Liver (tissue), 8 donors: ENCODE measurements at regions not wholly inside any gene's neighbourhood (a gene's known extent, or its start where the extent isn't known, plus 50 kb on each side); places are given as distances from the start of the nearest gene placed in this dataset.

ENCODE experiments used
- DNase-seq: peaks from one replicate; pipeline ENCODE4 v3.0.0-alpha.2; 2017; ENCODE audit warnings: low spot score
- H3K27ac ChIP-seq, 2 donors: one replicate each; pipeline ENCODE4 v1.7.0; 2013; ENCODE audit warnings: inconsistent platforms in 2 of 2, low read length in 2 of 2, control low read depth in 1 of 2, low read depth in 1 of 2, mild to moderate bottlenecking in 1 of 2
- H3K27me3 ChIP-seq, 4 donors: one replicate each; pipeline versions ENCODE4 v1.6.1 to v1.7.0; 2013; ENCODE audit warnings: low read length in 3 of 4, inconsistent platforms in 1 of 4, mild to moderate bottlenecking in 1 of 4, moderate library complexity in 1 of 4; ENCODE audit not compliant: control insufficient read depth in 4 of 4, insufficient read depth in 4 of 4
- H3K36me3 ChIP-seq, 4 donors: one replicate each; pipeline versions ENCODE4 v1.6.1 to v1.7.0; 2013; ENCODE audit warnings: low read length in 3 of 4, mild to moderate bottlenecking in 3 of 4, low read depth in 1 of 4, moderate library complexity in 1 of 4; ENCODE audit not compliant: control insufficient read depth in 4 of 4, insufficient read depth in 3 of 4
- H3K4me1 ChIP-seq, 4 donors: one replicate each; pipeline versions ENCODE4 v1.6.1 to v1.7.0; 2013; ENCODE audit warnings: low read length in 3 of 4, mild to moderate bottlenecking in 3 of 4, moderate library complexity in 1 of 4; ENCODE audit not compliant: control insufficient read depth in 4 of 4, insufficient read depth in 4 of 4
- H3K4me3 ChIP-seq, 3 donors: one replicate each; pipeline versions ENCODE4 v1.6.1 to v1.7.0; 2013; ENCODE audit warnings: low read length in 3 of 3, control low read depth in 1 of 3, low read depth in 1 of 3, mild to moderate bottlenecking in 1 of 3
- H3K9ac ChIP-seq, 2 donors: one replicate each; pipeline ENCODE4 v1.7.0; 2013; ENCODE audit warnings: low read length in 2 of 2, mild to moderate bottlenecking in 2 of 2, moderate library complexity in 2 of 2, control low read depth in 1 of 2, low read depth in 1 of 2
- H3K9me3 ChIP-seq, 4 donors: one replicate each; pipeline versions ENCODE4 v1.6.1 to v1.7.0; 2013; ENCODE audit warnings: low read length in 3 of 4; ENCODE audit not compliant: control insufficient read depth in 4 of 4
- GABPA ChIP-seq, 2 donors: IDR thresholded peaks in 1 of 2; conservative IDR thresholded peaks in 1 of 2; 2 replicates each; pipeline ENCODE4 v1.6.1; 2016; ENCODE audit warnings: antibody characterized with exemption in 2 of 2, mild to moderate bottlenecking in 1 of 2, moderate library complexity in 1 of 2
- HNF4A ChIP-seq, 2 donors: conservative IDR thresholded peaks; 2 replicates each; pipeline ENCODE4 v1.6.1; 2016; ENCODE audit warnings: antibody characterized with exemption in 2 of 2, mild to moderate bottlenecking in 2 of 2
- JUND ChIP-seq, 2 donors: IDR thresholded peaks; 2 replicates each; pipeline ENCODE4 v1.6.1; 2016; ENCODE audit warnings: antibody characterized with exemption in 2 of 2
- RAD21 ChIP-seq, 2 donors: IDR thresholded peaks; 2 replicates each; pipeline ENCODE4 v1.6.1; 2016; ENCODE audit warnings: antibody characterized with exemption in 2 of 2, mild to moderate bottlenecking in 2 of 2
- TAF1 ChIP-seq: conservative IDR thresholded peaks from 2 replicates; pipeline ENCODE4 v1.6.1; 2016; ENCODE audit warnings: antibody characterized with exemption, mild to moderate bottlenecking
- YY1 ChIP-seq: IDR thresholded peaks from 2 replicates; pipeline ENCODE4 v1.6.1; 2016; ENCODE audit warnings: antibody characterized with exemption, mild to moderate bottlenecking
- WGBS: extraction: QIAGEN DNeasy Blood & Tissue Kit; methylation state at CpG from one replicate; pipeline ENCODE4 v1.1.7; 2013; 5-methylcytosine and 5-hydroxymethylcytosine counted together
- TF ChIP-seq, protein P1 (sequence below): fragments of 150-350 bp; IDR thresholded peaks from 2 replicates; pipeline ENCODE4 v1.5.1; 2017; ENCODE audit warnings: improper control_type of control experiment, low read depth, low read length; ENCODE audit not compliant: missing input control
- TF ChIP-seq, protein P2 (sequence below): IDR thresholded peaks from 2 replicates; pipeline ENCODE4 v1.6.1; 2016; ENCODE audit warnings: antibody characterized with exemption
- TF ChIP-seq, protein P3 (sequence below): IDR thresholded peaks from 2 replicates; pipeline ENCODE4 v1.6.1; 2016; ENCODE audit warnings: antibody characterized with exemption, mild to moderate bottlenecking
- donor health status: healthy.
- donor health status: healthy.
- donor health status: healthy.
- donor health status: healthy.
- donor health status: healthy.

DNA sequence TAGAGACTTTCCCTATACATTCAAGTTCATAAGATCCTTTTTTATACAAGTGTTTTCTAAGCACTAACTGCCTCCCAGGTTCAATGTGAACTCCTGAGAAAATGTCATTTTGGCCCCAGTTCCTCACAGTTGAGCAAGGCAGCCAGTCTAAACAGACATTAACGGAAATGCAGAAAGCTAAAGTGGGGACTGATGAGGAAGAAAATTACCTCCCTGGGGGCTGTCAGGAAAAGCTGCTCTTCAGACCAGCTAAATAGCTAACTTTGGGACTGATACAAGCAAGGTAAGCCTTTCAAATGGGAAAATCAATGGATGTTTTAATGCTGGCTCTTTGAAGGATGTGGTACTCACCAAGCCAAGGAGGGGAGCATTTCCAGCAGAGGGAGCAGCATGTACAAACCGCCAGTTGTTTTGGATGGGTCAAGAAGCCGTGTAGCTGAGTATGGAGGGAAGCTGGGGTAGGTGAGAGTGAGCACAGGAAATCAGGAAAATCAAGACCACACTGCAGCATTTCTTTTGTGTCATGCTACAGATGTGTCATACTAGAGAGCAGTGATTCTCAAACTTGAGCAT, 180.8 kb upstream of the CHD6 start:
- no peaks in the 10 kb centered on the region for H3K9me3 ChIP-seq
- H3K4me3 ChIP-seq = no peak overlapping the region
- no peaks in the 10 kb centered on the region for H3K4me1 ChIP-seq
- 55% methylated on average over 3 of the region's 3 CpGs for WGBS
- no peak for TF ChIP-seq TAF1
- no peak for TF ChIP-seq JUND (IDR thresholded peaks at IDR 0.05)
- TF ChIP-seq, protein P1, sequence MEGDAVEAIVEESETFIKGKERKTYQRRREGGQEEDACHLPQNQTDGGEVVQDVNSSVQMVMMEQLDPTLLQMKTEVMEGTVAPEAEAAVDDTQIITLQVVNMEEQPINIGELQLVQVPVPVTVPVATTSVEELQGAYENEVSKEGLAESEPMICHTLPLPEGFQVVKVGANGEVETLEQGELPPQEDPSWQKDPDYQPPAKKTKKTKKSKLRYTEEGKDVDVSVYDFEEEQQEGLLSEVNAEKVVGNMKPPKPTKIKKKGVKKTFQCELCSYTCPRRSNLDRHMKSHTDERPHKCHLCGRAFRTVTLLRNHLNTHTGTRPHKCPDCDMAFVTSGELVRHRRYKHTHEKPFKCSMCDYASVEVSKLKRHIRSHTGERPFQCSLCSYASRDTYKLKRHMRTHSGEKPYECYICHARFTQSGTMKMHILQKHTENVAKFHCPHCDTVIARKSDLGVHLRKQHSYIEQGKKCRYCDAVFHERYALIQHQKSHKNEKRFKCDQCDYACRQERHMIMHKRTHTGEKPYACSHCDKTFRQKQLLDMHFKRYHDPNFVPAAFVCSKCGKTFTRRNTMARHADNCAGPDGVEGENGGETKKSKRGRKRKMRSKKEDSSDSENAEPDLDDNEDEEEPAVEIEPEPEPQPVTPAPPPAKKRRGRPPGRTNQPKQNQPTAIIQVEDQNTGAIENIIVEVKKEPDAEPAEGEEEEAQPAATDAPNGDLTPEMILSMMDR = no peak
- TF ChIP-seq, protein P2, sequence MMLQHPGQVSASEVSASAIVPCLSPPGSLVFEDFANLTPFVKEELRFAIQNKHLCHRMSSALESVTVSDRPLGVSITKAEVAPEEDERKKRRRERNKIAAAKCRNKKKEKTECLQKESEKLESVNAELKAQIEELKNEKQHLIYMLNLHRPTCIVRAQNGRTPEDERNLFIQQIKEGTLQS = no peak
- no peak for TF ChIP-seq YY1
- TF ChIP-seq RAD21 (IDR thresholded peaks at IDR 0.05) = no peak
- no peak for TF ChIP-seq GABPA (IDR thresholded peaks at IDR 0.05 in 1 of 2, conservative IDR thresholded peaks at IDR 0.05 in 1 of 2)
- no peak overlapping the region for H3K9ac ChIP-seq
- H3K27me3 ChIP-seq = peaks cover 0 to 6% (median 0%) of the 10 kb centered on the region in 4 donors
- H3K36me3 ChIP-seq = no peaks in the 10 kb centered on the region
- H3K27ac ChIP-seq = no peak overlapping the region
- DNase-seq = no peak

DNA sequence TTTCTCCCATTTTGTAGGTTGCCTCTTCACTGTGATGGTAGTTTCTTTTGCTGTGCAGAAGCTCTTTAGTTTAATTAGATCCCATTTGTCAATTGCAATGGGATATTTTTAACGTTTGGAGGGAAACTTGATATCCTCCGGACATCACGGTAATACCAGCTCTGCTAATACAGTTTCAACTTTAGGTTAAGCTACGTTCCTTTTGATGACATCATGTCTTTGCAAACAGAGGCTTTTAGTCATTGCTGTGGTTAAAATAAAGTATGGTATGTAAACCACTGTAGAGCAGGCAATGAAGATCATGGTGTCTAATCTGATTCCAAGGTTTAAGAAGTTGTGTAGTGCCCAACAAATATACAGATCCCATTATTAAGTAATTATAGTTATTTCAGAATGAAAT, 168.0 kb upstream of the CHD6 start:
- no peak overlapping the region for H3K27ac ChIP-seq
- WGBS = 75% methylated on average over 4 of the region's 4 CpGs
- H3K36me3 ChIP-seq = no peaks in the 10 kb centered on the region
- no peaks in the 10 kb centered on the region for H3K4me1 ChIP-seq
- peaks cover 0 to 3% (median 0%) of the 10 kb centered on the region in 4 donors for H3K9me3 ChIP-seq
- DNase-seq = no peak
- peaks cover 0 to 3% (median 0%) of the 10 kb centered on the region in 4 donors for H3K27me3 ChIP-seq
- TF ChIP-seq, protein P3, sequence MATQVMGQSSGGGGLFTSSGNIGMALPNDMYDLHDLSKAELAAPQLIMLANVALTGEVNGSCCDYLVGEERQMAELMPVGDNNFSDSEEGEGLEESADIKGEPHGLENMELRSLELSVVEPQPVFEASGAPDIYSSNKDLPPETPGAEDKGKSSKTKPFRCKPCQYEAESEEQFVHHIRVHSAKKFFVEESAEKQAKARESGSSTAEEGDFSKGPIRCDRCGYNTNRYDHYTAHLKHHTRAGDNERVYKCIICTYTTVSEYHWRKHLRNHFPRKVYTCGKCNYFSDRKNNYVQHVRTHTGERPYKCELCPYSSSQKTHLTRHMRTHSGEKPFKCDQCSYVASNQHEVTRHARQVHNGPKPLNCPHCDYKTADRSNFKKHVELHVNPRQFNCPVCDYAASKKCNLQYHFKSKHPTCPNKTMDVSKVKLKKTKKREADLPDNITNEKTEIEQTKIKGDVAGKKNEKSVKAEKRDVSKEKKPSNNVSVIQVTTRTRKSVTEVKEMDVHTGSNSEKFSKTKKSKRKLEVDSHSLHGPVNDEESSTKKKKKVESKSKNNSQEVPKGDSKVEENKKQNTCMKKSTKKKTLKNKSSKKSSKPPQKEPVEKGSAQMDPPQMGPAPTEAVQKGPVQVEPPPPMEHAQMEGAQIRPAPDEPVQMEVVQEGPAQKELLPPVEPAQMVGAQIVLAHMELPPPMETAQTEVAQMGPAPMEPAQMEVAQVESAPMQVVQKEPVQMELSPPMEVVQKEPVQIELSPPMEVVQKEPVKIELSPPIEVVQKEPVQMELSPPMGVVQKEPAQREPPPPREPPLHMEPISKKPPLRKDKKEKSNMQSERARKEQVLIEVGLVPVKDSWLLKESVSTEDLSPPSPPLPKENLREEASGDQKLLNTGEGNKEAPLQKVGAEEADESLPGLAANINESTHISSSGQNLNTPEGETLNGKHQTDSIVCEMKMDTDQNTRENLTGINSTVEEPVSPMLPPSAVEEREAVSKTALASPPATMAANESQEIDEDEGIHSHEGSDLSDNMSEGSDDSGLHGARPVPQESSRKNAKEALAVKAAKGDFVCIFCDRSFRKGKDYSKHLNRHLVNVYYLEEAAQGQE = no peak
- TF ChIP-seq, protein P1 = no peak
- TF ChIP-seq HNF4A (conservative IDR thresholded peaks at IDR 0.05) (no peak), YY1 (no peak)
- no peak overlapping the region for H3K4me3 ChIP-seq
- no peak overlapping the region for H3K9ac ChIP-seq
